ENCODE measurements at regions not wholly inside any gene's neighbourhood (a gene's known extent, or its start where the extent isn't known, plus 50 kb on each side); places are given as distances from the start of the nearest gene placed in this dataset.

DNA sequence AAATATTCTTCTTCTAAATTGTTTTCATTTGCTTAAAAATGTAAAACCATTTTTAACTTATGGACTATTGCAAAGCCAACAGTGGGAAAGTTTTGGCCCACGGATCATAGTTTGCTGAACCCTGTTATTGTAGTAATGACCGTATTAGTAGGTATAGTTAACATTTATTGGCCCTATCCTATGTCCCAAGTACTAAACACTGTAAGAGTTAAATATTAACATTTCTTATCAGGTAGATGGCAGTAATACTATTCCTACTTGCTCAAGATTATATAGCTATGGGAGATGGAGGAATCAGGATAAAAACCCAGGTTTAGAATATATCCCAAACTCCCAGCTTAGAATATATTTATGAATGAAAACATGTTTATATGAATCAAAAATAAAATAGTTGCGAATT is 993.2 kb downstream of the SORCS3 start:
- no peak for DNase-seq (ENCODE audit: low spot score in 2 of 2, unreplicated experiment in 2 of 2)
- Mint-ChIP-seq H3K4me1 (no peaks in the 10 kb centered on the region), H3K9me3 (peaks cover 16% of the 10 kb centered on the region), H3K27ac (no peak overlapping the region), H3K27me3 (ENCODE audit: low read depth) (no peaks in the 10 kb centered on the region), H3K4me3 (no peak overlapping the region), H3K36me3 (no peaks in the 10 kb centered on the region)
- no peak for TF ChIP-seq CTCF (IDR thresholded peaks at IDR 0.05; ENCODE audit: unreplicated experiment)

DNA sequence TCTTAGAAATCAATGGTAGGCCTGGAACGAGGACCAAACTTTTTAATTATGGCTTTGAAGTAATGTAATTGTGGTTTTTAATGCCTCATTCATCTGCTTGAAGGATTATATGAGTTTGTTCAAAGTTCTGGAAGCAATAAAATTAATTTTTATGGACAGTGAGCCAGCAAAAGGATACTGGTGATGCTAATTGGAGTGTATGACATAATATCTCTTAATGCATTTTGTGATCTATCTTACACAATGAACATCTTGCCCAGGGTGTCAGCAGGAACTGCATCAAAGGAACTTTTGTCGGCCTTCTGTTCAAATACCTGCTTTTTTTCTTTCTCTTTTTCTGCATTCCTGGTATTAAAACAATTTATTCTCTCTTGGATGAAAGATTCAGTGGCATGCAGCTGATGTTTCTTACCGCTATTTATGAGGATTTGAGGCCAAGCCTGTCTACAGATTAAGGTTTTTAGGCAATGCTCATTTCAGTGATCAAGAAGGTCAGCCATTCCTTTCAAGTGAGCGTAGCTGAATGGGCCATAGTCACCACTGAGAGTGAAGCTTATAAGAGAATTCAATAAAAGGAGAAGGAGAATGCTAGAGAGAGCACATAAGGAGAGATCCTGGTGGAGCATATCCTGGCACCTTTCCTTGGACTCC is 974.8 kb downstream of the SORCS3 start:
- Mint-ChIP-seq H3K4me3 (no peak overlapping the region), H3K4me1 (peaks cover 6% of the 10 kb centered on the region), H3K9me3 (no peaks in the 10 kb centered on the region), H3K27me3 (ENCODE audit: low read depth) (peaks cover 11% of the 10 kb centered on the region), H3K36me3 (no peaks in the 10 kb centered on the region), H3K27ac (no peak overlapping the region)
- no peak for DNase-seq (ENCODE audit: low spot score in 2 of 2, unreplicated experiment in 2 of 2)
- no peak for TF ChIP-seq CTCF (IDR thresholded peaks at IDR 0.05; ENCODE audit: unreplicated experiment)

- Mint-ChIP-seq H3K4me1 (peaks cover 6% of the 10 kb centered on the region), H3K36me3 (no peaks in the 10 kb centered on the region), H3K27ac (no peak overlapping the region), H3K27me3 (ENCODE audit: low read depth) (no peaks in the 10 kb centered on the region), H3K9me3 (peaks cover 6% of the 10 kb centered on the region), H3K4me3 (no peak overlapping the region)
- no peak for DNase-seq (ENCODE audit: low spot score in 2 of 2, unreplicated experiment in 2 of 2)
- TF ChIP-seq CTCF (IDR thresholded peaks at IDR 0.05; ENCODE audit: unreplicated experiment): no peak
Measured at GRCh38 chr10:105611244-105611798, 970.2 kb downstream of the SORCS3 start.

DNA sequence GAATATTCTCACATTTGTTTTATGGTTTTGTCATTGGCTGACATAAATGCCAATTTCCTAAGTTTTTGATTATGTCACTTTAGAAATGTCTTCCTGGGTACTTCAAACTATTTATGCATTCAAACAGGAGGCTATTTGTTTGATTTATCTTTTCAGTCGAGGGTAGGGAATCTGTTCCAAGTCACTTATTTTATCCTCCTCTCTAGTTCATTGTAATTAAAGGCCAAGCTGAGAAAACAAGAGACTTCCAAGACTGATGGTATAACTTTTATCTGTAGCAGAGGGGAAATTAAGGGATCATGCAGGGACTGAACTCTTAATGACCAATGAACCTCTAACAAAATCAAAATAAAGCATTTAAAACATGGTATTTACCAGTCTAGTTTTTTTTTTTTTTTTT is 968.4 kb downstream of the SORCS3 start:
- H3K27me3 Mint-ChIP-seq (ENCODE audit: low read depth): no peaks in the 10 kb centered on the region
- no peak for TF ChIP-seq CTCF (IDR thresholded peaks at IDR 0.05; ENCODE audit: unreplicated experiment)
- no peak for DNase-seq (ENCODE audit: low spot score in 2 of 2, unreplicated experiment in 2 of 2)
- H3K9me3 Mint-ChIP-seq: peaks cover 6% of the 10 kb centered on the region
- no peak overlapping the region for H3K27ac Mint-ChIP-seq
- no peaks in the 10 kb centered on the region for H3K4me1 Mint-ChIP-seq
- H3K4me3 Mint-ChIP-seq: no peak overlapping the region
- H3K36me3 Mint-ChIP-seq: no peaks in the 10 kb centered on the region

DNA sequence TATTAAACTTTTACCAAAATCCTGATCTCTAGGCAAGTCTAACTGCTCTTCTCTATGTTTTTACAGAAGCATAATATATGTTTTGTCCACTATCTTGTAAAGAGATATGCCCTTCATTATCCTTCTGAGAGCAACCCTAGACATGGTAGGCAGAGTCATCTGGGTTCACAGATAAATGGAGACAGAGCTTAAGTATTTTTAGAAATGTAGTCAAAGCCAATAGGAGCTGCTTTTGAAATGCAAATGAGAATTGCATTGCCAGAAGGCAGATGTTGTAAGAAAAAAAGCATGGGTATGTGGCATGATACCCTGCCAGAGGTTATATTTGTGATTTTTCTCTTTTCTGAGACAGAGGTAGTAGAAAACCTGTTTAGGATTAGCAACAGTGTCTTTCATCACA is 964.8 kb downstream of the SORCS3 start:
- no peak for DNase-seq (ENCODE audit: low spot score in 2 of 2, unreplicated experiment in 2 of 2)
- H3K36me3 Mint-ChIP-seq: peaks cover 3% of the 10 kb centered on the region
- H3K4me1 Mint-ChIP-seq: no peaks in the 10 kb centered on the region
- no peak overlapping the region for H3K4me3 Mint-ChIP-seq
- H3K27me3 Mint-ChIP-seq (ENCODE audit: low read depth): no peaks in the 10 kb centered on the region
- no peak for TF ChIP-seq CTCF (IDR thresholded peaks at IDR 0.05; ENCODE audit: unreplicated experiment)
- H3K27ac Mint-ChIP-seq: no peak overlapping the region
- H3K9me3 Mint-ChIP-seq: peaks cover 12% of the 10 kb centered on the region

Measured in mesothelial cell of epicardium (in vitro differentiated cells).